Liver (tissue), 8 donors: ENCODE measurements at regions not wholly inside any gene's neighbourhood (a gene's known extent, or its start where the extent isn't known, plus 50 kb on each side); places are given as distances from the start of the nearest gene placed in this dataset.

ENCODE experiments used
- DNase-seq: peaks from one replicate; pipeline ENCODE4 v3.0.0-alpha.2; 2017; ENCODE audit warnings: low spot score
- H3K27ac ChIP-seq, 2 donors: one replicate each; pipeline ENCODE4 v1.7.0; 2013; ENCODE audit warnings: inconsistent platforms in 2 of 2, low read length in 2 of 2, control low read depth in 1 of 2, low read depth in 1 of 2, mild to moderate bottlenecking in 1 of 2
- H3K27me3 ChIP-seq, 4 donors: one replicate each; pipeline versions ENCODE4 v1.6.1 to v1.7.0; 2013; ENCODE audit warnings: low read length in 3 of 4, inconsistent platforms in 1 of 4, mild to moderate bottlenecking in 1 of 4, moderate library complexity in 1 of 4; ENCODE audit not compliant: control insufficient read depth in 4 of 4, insufficient read depth in 4 of 4
- H3K36me3 ChIP-seq, 4 donors: one replicate each; pipeline versions ENCODE4 v1.6.1 to v1.7.0; 2013; ENCODE audit warnings: low read length in 3 of 4, mild to moderate bottlenecking in 3 of 4, low read depth in 1 of 4, moderate library complexity in 1 of 4; ENCODE audit not compliant: control insufficient read depth in 4 of 4, insufficient read depth in 3 of 4
- H3K4me1 ChIP-seq, 4 donors: one replicate each; pipeline versions ENCODE4 v1.6.1 to v1.7.0; 2013; ENCODE audit warnings: low read length in 3 of 4, mild to moderate bottlenecking in 3 of 4, moderate library complexity in 1 of 4; ENCODE audit not compliant: control insufficient read depth in 4 of 4, insufficient read depth in 4 of 4
- H3K4me3 ChIP-seq, 3 donors: one replicate each; pipeline versions ENCODE4 v1.6.1 to v1.7.0; 2013; ENCODE audit warnings: low read length in 3 of 3, control low read depth in 1 of 3, low read depth in 1 of 3, mild to moderate bottlenecking in 1 of 3
- H3K9ac ChIP-seq, 2 donors: one replicate each; pipeline ENCODE4 v1.7.0; 2013; ENCODE audit warnings: low read length in 2 of 2, mild to moderate bottlenecking in 2 of 2, moderate library complexity in 2 of 2, control low read depth in 1 of 2, low read depth in 1 of 2
- H3K9me3 ChIP-seq, 4 donors: one replicate each; pipeline versions ENCODE4 v1.6.1 to v1.7.0; 2013; ENCODE audit warnings: low read length in 3 of 4; ENCODE audit not compliant: control insufficient read depth in 4 of 4
- ATF3 ChIP-seq: IDR thresholded peaks from 2 replicates; pipeline ENCODE4 v1.6.1; 2016; ENCODE audit warnings: antibody characterized with exemption
- EGR1 ChIP-seq, 2 donors: IDR thresholded peaks; 2 replicates each; pipeline ENCODE4 v1.6.1; 2016 to 2018; ENCODE audit warnings: antibody characterized with exemption in 2 of 2, low read depth in 2 of 2
- FOXA1 ChIP-seq: IDR thresholded peaks from 2 replicates; pipeline ENCODE4 v1.6.1; 2016; ENCODE audit warnings: antibody characterized with exemption
- FOXA2 ChIP-seq: IDR thresholded peaks from 2 replicates; pipeline ENCODE4 v1.6.1; 2016; ENCODE audit warnings: antibody characterized with exemption
- GABPA ChIP-seq, 2 donors: IDR thresholded peaks in 1 of 2; conservative IDR thresholded peaks in 1 of 2; 2 replicates each; pipeline ENCODE4 v1.6.1; 2016; ENCODE audit warnings: antibody characterized with exemption in 2 of 2, mild to moderate bottlenecking in 1 of 2, moderate library complexity in 1 of 2
- HNF4A ChIP-seq, 2 donors: conservative IDR thresholded peaks; 2 replicates each; pipeline ENCODE4 v1.6.1; 2016; ENCODE audit warnings: antibody characterized with exemption in 2 of 2, mild to moderate bottlenecking in 2 of 2
- HNF4G ChIP-seq: IDR thresholded peaks from 2 replicates; pipeline ENCODE4 v1.6.1; 2016; ENCODE audit warnings: antibody characterized with exemption
- JUND ChIP-seq, 2 donors: IDR thresholded peaks; 2 replicates each; pipeline ENCODE4 v1.6.1; 2016; ENCODE audit warnings: antibody characterized with exemption in 2 of 2
- MAX ChIP-seq: IDR thresholded peaks from 2 replicates; pipeline ENCODE4 v1.6.1; 2016; ENCODE audit warnings: antibody characterized with exemption
- NR2F2 ChIP-seq: IDR thresholded peaks from 2 replicates; pipeline ENCODE4 v1.6.1; 2016; ENCODE audit warnings: antibody characterized with exemption
- RAD21 ChIP-seq, 2 donors: IDR thresholded peaks; 2 replicates each; pipeline ENCODE4 v1.6.1; 2016; ENCODE audit warnings: antibody characterized with exemption in 2 of 2, mild to moderate bottlenecking in 2 of 2
- RXRA ChIP-seq, 2 donors: IDR thresholded peaks; 2 replicates each; pipeline ENCODE4 v1.6.1; 2017 to 2018; ENCODE audit warnings: antibody characterized with exemption in 2 of 2, mild to moderate bottlenecking in 1 of 2
- SP1 ChIP-seq: IDR thresholded peaks from 2 replicates; pipeline ENCODE4 v1.6.1; 2018; ENCODE audit warnings: antibody characterized with exemption, mild to moderate bottlenecking
- TAF1 ChIP-seq: conservative IDR thresholded peaks from 2 replicates; pipeline ENCODE4 v1.6.1; 2016; ENCODE audit warnings: antibody characterized with exemption, mild to moderate bottlenecking
- YY1 ChIP-seq: IDR thresholded peaks from 2 replicates; pipeline ENCODE4 v1.6.1; 2016; ENCODE audit warnings: antibody characterized with exemption, mild to moderate bottlenecking
- ZBTB33 ChIP-seq: IDR thresholded peaks from 2 replicates; pipeline ENCODE4 v1.6.1; 2016; ENCODE audit warnings: antibody characterized with exemption
- WGBS: extraction: QIAGEN DNeasy Blood & Tissue Kit; methylation state at CpG from one replicate; pipeline ENCODE4 v1.1.7; 2013; 5-methylcytosine and 5-hydroxymethylcytosine counted together
- TF ChIP-seq, protein P1 (sequence below): fragments of 150-350 bp; IDR thresholded peaks from 2 replicates; pipeline ENCODE4 v1.5.1; 2017; ENCODE audit warnings: improper control_type of control experiment, low read depth, low read length; ENCODE audit not compliant: missing input control
- TF ChIP-seq, protein P2 (sequence below): IDR thresholded peaks from 2 replicates; pipeline ENCODE4 v1.6.1; 2016; ENCODE audit warnings: antibody characterized with exemption, mild to moderate bottlenecking
- donor health status: healthy.
- donor health status: healthy.
- donor health status: healthy.
- donor health status: healthy.
- donor health status: healthy.

DNA sequence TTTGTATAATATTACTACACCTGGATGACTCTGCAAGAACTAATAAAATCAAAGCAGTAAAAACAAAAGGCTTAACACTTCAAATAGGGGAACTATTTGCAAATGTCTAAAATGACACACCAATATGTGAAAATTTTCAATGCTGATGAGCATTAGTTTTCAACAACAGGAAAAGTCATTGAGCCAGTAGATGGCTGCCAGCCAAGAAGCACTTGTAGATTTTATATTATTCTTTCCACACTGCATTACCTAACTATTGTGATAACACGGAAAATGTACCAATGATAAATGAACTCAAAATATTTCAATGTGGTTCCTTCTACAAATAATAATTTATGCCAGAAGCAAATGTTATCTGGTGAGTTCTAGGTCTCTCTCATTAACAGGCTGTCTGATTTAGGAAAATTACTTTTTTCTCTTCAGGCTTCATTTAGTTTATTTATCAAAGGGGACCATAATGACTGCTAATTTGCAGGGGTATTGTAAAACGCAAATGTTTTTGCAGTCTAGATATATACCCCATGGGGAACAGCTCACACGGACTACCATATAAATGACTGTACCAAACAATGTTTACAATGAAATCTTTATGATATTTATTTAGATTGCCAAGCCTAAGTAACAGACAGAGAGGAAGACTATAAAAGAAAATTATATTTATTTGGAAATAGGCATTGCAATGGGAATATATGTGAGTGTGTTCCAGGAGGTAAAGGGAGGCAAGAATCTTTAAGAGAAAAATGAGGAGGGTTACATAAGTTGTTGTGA, 407.8 kb downstream of the LIG4 start (continued):
- TF ChIP-seq ZBTB33 (no peak), GABPA (IDR thresholded peaks at IDR 0.05 in 1 of 2, conservative IDR thresholded peaks at IDR 0.05 in 1 of 2) (no peak), HNF4G (no peak), MAX (no peak), RXRA (IDR thresholded peaks at IDR 0.05) (no peak), HNF4A (conservative IDR thresholded peaks at IDR 0.05) (no peak), NR2F2 (no peak), RAD21 (IDR thresholded peaks at IDR 0.05) (no peak)
- TF ChIP-seq, protein P1, sequence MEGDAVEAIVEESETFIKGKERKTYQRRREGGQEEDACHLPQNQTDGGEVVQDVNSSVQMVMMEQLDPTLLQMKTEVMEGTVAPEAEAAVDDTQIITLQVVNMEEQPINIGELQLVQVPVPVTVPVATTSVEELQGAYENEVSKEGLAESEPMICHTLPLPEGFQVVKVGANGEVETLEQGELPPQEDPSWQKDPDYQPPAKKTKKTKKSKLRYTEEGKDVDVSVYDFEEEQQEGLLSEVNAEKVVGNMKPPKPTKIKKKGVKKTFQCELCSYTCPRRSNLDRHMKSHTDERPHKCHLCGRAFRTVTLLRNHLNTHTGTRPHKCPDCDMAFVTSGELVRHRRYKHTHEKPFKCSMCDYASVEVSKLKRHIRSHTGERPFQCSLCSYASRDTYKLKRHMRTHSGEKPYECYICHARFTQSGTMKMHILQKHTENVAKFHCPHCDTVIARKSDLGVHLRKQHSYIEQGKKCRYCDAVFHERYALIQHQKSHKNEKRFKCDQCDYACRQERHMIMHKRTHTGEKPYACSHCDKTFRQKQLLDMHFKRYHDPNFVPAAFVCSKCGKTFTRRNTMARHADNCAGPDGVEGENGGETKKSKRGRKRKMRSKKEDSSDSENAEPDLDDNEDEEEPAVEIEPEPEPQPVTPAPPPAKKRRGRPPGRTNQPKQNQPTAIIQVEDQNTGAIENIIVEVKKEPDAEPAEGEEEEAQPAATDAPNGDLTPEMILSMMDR, result no peak

GRCh38 chr13:107806726-107807125, 408.6 kb downstream of the LIG4 start:
- WGBS, result 63% methylated on average over 2 of the region's 2 CpGs
- Histone ChIP-seq H3K4me1 (no peaks in the 10 kb centered on the region), H3K27ac (no peak overlapping the region), H3K4me3 (no peak overlapping the region), H3K9ac (no peak overlapping the region), H3K36me3 (no peaks in the 10 kb centered on the region), H3K9me3 (no peaks in the 10 kb centered on the region), H3K27me3 (no peaks in the 10 kb centered on the region)
- DNase-seq, result no peak
- TF ChIP-seq, protein P1, result no peak
- TF ChIP-seq, protein P2, sequence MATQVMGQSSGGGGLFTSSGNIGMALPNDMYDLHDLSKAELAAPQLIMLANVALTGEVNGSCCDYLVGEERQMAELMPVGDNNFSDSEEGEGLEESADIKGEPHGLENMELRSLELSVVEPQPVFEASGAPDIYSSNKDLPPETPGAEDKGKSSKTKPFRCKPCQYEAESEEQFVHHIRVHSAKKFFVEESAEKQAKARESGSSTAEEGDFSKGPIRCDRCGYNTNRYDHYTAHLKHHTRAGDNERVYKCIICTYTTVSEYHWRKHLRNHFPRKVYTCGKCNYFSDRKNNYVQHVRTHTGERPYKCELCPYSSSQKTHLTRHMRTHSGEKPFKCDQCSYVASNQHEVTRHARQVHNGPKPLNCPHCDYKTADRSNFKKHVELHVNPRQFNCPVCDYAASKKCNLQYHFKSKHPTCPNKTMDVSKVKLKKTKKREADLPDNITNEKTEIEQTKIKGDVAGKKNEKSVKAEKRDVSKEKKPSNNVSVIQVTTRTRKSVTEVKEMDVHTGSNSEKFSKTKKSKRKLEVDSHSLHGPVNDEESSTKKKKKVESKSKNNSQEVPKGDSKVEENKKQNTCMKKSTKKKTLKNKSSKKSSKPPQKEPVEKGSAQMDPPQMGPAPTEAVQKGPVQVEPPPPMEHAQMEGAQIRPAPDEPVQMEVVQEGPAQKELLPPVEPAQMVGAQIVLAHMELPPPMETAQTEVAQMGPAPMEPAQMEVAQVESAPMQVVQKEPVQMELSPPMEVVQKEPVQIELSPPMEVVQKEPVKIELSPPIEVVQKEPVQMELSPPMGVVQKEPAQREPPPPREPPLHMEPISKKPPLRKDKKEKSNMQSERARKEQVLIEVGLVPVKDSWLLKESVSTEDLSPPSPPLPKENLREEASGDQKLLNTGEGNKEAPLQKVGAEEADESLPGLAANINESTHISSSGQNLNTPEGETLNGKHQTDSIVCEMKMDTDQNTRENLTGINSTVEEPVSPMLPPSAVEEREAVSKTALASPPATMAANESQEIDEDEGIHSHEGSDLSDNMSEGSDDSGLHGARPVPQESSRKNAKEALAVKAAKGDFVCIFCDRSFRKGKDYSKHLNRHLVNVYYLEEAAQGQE, result no peak
- TF ChIP-seq HNF4G (no peak), NR2F2 (no peak), RXRA (IDR thresholded peaks at IDR 0.05) (no peak), MAX (no peak), JUND (IDR thresholded peaks at IDR 0.05) (no peak), RAD21 (IDR thresholded peaks at IDR 0.05) (no peak), EGR1 (IDR thresholded peaks at IDR 0.05; ENCODE audit: low read depth in 2 of 2) (no peak), FOXA2 (no peak), SP1 (no peak), GABPA (IDR thresholded peaks at IDR 0.05 in 1 of 2, conservative IDR thresholded peaks at IDR 0.05 in 1 of 2) (no peak), ATF3 (no peak), ZBTB33 (no peak), TAF1 (no peak), HNF4A (conservative IDR thresholded peaks at IDR 0.05) (no peak), YY1 (no peak), FOXA1 (no peak)
